Retinal pigment epithelial cell (primary cell): ENCODE measurements at regions not wholly inside any gene's neighbourhood (a gene's known extent, or its start where the extent isn't known, plus 50 kb on each side); places are given as distances from the start of the nearest gene placed in this dataset.

ENCODE experiments used
- DNase-seq: peaks from one replicate; pipeline ENCODE4 v3.0.0-alpha.2; 2010; ENCODE audit warnings: low read depth
- H3K4me3 ChIP-seq: 2 replicates; pipeline ENCODE4 v1.5.1; 2011; ENCODE audit warnings: mild to moderate bottlenecking, low read length, control low read depth, moderate library complexity
- TF ChIP-seq, protein P1 (sequence below): conservative IDR thresholded peaks from 2 replicates; pipeline ENCODE4 v1.5.1; 2011; ENCODE audit warnings: low read depth, low read length, control low read depth, inconsistent platforms

DNA sequence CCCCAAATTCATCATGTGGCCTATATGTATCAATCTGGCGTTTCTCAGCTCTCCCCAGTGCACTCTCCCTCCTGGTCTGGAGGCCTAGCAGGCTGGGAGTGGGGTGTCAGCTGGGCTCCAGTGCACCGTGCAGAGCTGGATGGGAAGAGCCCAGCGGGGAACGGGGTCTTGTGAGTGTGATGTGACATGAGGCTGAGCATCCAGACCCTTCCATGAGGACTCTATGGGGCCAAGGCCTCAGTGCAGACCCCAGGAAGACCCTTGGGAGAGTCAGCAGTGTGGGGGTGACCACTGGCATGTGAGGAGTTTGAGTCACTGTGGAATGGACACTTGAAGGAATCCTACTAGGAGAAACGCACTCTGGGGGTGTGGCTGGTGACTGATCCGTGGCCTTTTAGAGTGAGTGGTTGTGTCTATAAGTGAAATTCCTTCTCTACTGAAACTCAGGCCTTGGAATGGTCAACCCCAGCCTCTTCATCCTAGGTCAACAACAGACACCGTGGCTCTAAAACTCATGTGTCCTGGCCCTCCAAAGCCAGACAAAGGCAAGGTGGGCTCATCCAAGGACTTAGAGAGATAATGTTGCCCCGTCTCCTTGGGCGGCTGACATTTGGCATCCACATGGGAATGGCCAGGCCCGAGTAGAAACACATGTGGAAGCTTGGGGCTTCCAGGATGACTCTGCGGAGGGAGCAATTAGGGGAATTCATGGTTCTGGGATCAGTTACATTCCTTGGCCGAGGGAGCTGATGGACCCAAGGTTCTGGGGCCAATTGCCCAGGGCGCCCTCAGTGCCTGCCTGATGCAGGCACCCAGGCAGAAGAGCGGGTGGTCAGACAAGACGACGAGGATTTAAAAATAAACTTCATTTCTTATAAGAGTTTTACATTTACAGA, 156.0 kb upstream of the TWIST2 start:
- H3K4me3 ChIP-seq = no peak overlapping the region
- TF ChIP-seq, protein P1, sequence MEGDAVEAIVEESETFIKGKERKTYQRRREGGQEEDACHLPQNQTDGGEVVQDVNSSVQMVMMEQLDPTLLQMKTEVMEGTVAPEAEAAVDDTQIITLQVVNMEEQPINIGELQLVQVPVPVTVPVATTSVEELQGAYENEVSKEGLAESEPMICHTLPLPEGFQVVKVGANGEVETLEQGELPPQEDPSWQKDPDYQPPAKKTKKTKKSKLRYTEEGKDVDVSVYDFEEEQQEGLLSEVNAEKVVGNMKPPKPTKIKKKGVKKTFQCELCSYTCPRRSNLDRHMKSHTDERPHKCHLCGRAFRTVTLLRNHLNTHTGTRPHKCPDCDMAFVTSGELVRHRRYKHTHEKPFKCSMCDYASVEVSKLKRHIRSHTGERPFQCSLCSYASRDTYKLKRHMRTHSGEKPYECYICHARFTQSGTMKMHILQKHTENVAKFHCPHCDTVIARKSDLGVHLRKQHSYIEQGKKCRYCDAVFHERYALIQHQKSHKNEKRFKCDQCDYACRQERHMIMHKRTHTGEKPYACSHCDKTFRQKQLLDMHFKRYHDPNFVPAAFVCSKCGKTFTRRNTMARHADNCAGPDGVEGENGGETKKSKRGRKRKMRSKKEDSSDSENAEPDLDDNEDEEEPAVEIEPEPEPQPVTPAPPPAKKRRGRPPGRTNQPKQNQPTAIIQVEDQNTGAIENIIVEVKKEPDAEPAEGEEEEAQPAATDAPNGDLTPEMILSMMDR = no peak
- no peak for DNase-seq

DNA sequence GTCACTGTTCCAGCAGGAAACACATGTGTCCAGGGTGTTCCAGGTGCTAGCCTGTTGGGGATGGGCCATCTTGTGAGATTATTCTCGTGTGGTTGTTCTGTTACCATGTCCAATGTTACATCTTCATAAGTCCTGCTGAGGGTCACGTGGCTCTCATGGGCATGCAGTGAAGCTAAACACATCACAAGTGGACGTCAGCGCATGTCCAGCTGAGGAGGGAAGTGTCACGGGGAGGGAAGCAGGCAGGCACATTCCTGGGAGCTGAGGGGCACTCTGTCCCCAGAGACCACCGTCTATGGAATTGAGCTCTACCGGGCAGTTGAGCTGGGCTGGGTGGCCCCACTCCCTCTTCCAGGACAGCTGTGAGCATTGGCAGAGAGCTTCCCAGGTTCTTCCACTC, 155.3 kb upstream of the TWIST2 start:
- H3K4me3 ChIP-seq = no peak overlapping the region
- TF ChIP-seq, protein P1 = no peak
- no peak for DNase-seq

DNA sequence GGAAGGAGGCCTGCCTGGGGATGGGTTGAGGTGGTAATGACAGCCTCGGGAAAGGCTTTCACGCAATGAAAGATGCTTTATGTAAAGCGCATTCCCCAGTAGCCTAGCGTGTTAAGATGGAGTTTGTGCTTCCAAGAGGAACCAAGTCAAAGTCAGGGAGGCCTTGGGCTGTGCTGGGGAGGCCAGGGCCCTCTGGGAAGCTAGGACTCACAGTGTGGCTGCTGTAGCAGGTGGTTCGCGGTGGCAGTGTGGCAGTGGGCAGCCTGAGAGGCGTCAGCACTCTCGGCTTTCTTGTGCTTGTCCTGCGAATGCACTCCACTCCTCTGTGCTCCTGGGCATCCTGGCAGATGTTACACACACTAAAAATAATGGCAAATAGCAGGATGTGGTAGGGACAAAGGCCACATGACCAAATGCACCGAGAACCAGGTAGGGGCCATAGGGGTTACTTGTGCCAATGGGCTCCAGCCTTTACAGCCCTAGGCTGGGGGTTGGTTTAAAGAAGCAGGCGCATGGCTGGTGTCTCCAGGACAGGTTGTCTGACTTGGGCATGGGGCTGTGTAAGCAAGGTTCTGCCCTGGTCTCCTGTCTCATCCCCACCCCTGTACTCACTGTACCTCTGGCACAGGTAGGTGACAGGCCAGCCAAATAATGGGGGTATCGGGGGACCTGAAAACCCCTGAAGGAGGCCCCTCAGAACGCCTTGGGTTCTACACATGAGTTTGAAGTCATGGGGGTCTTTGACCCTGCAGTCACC, 154.4 kb upstream of the TWIST2 start:
- TF ChIP-seq, protein P1 = no peak

DNA sequence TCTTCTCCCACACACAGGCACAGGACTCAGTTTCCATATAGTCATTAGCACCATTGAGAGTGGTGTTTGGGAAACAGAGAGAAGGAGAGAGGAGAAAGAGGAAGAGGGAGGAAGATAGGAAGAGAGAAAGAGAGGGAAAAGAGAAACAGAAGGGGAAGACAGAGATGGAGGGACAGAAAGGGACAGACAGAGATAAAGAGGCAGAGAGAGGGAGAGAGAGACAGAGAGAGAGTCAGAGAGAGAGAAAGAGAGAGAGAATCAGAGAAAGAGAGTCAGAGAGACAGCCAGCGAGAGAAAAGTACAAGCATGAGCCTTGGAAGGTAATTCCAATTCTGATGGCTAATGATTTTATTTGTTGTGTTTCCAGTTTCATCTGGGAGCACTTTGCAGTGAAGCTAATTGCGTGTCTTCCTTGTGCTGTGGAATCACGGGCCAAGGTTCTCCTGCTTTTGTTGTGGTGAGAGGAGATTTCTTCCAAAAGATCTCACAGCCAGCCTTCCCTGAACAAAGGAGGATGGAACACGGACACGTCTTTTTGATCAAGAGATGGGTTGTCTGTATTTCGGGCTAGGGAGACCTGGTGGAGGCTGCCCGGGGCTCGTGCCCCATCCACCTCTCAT, 153.6 kb upstream of the TWIST2 start:
- H3K4me3 ChIP-seq = no peak overlapping the region
- no peak for DNase-seq
- TF ChIP-seq, protein P1 = no peak

More for the DNA sequence above, 154.4 kb upstream of the TWIST2 start:
- no peak for DNase-seq
- H3K4me3 ChIP-seq = no peak overlapping the region

DNA sequence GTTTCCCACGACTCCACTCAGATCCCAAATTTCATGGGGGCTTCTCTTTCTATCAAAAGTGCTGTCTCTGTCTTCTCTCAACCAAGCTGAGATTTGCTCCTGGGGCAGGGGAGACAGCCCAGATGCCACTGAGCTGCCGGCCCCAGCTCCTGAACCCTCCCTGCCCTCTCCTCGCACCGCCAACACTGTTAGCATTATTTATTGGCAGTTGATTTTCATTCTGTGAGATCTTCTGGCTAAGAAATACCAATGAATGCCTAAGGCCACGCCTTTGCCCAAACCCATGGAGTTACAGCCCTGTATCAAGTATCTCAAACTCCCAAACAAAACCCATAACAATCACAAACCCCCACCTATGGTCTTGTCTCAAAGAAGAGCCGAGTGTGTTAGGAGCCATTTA, 153.0 kb upstream of the TWIST2 start:
- H3K4me3 ChIP-seq = no peak overlapping the region
- TF ChIP-seq, protein P1 = no peak
- DNase-seq = no peak

DNA sequence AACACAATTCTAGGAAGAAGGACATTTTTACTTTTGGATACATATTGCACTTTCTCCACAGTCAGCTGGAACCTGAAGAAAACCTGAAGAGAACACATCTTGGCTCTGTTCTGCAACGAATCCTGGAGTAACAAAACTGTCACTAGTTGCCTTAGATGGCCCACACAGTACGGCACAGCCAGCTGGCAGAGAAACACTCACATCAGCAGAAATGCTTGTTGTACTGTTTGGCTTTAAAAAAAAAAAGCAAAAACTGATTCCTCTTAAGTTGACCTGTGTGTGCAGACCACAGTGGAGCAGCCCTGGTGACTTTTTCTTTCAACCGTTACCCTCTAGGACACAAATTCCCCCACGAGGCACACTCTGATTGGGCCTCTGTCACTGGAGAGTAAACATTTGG, 152.3 kb upstream of the TWIST2 start:
- no peak for DNase-seq
- TF ChIP-seq, protein P1 = no peak
- H3K4me3 ChIP-seq = no peak overlapping the region
